ENCODE measurements at regions not wholly inside any gene's neighbourhood (a gene's known extent, or its start where the extent isn't known, plus 50 kb on each side); places are given as distances from the start of the nearest gene placed in this dataset.

GRCh38 chr2:34252111-34252510 is 653.0 kb upstream of the FAM98A start:
- TF ChIP-seq CTCF (IDR thresholded peaks at IDR 0.05) (no peak), POLR2A (IDR thresholded peaks at IDR 0.05) (no peak)
